H1 (cell line): ENCODE measurements at regions not wholly inside any gene's neighbourhood (a gene's known extent, or its start where the extent isn't known, plus 50 kb on each side); places are given as distances from the start of the nearest gene placed in this dataset.

ENCODE experiments used
- BCL11A ChIP-seq, 2 experiments: IDR thresholded peaks; one replicate each; pipeline ENCODE4 v1.6.1; 2011; ENCODE audit warnings: low read depth in 2 of 2, low read length in 2 of 2, mild to moderate bottlenecking in 2 of 2
- CBX8 ChIP-seq: fragments of 300-800, 300-1000 bp; sonication (generic); IDR thresholded peaks from 2 replicates; pipeline ENCODE4 v1.7.1; 2016; ENCODE audit warnings: low read depth, low read length, borderline replicate concordance
- EP300 ChIP-seq, 2 experiments: IDR thresholded peaks; 1 replicate in 1 of 2; 2 replicates in 1 of 2; pipeline ENCODE4 v1.6.1; 2011 to 2012; ENCODE audit warnings: low read depth in 2 of 2, low read length in 2 of 2, mild to moderate bottlenecking in 2 of 2, borderline replicate concordance in 1 of 2, inconsistent platforms in 1 of 2, moderate library complexity in 1 of 2
- EZH2 ChIP-seq: fragments of 200-600 bp; sonication (generic); IDR thresholded peaks from 2 replicates; pipeline ENCODE4 v1.7.1; 2012; ENCODE audit warnings: low read depth, mild to moderate bottlenecking, moderate library complexity, low read length, inconsistent platforms; ENCODE audit not compliant: severe bottlenecking
- GTF2F1 ChIP-seq: IDR thresholded peaks from 2 replicates; pipeline ENCODE4 v1.6.1; 2012; ENCODE audit warnings: low read depth, low read length, improper control_type of control experiment, borderline replicate concordance
- HDAC2 ChIP-seq, 2 experiments: fragments of 300-600 bp in 1 of 2; sonication (generic) in 1 of 2; IDR thresholded peaks; 2 replicates each; pipeline ENCODE4 v1.6.1; 2011 to 2012; ENCODE audit warnings: low read depth in 2 of 2, low read length in 2 of 2, mild to moderate bottlenecking in 2 of 2, moderate library complexity in 2 of 2, borderline replicate concordance in 1 of 2, inconsistent platforms in 1 of 2
- JUND ChIP-seq: IDR thresholded peaks from 2 replicates; pipeline ENCODE4 v1.6.1; 2011; ENCODE audit warnings: mild to moderate bottlenecking, improper control_type of control experiment, low read length
- POLR2A ChIP-seq, 2 experiments: IDR thresholded peaks; 1 replicate in 1 of 2; 2 replicates in 1 of 2; pipeline ENCODE4 v1.6.1; 2011; ENCODE audit warnings: low read depth in 2 of 2, low read length in 2 of 2, mild to moderate bottlenecking in 2 of 2; ENCODE audit errors: control extremely low read depth in 1 of 2
- RAD21 ChIP-seq, 2 experiments: IDR thresholded peaks in 1 of 2; conservative IDR thresholded peaks in 1 of 2; 2 replicates each; pipeline ENCODE4 v1.6.1; 2011; ENCODE audit warnings: low read depth in 2 of 2, low read length in 2 of 2, improper control_type of control experiment in 1 of 2, inconsistent platforms in 1 of 2, mild to moderate bottlenecking in 1 of 2, moderate library complexity in 1 of 2
- SAP30 ChIP-seq: fragments of 300-600 bp; sonication (generic); IDR thresholded peaks from 2 replicates; pipeline ENCODE4 v1.7.1; 2012; ENCODE audit warnings: low read length, moderate library complexity, mild to moderate bottlenecking, inconsistent platforms; ENCODE audit not compliant: insufficient read depth, insufficient replicate concordance
- TAF1 ChIP-seq: IDR thresholded peaks from 2 replicates; pipeline ENCODE4 v1.6.1; 2011; ENCODE audit warnings: mild to moderate bottlenecking, low read depth, low read length
- TF ChIP-seq, protein P1 (sequence below), 3 experiments: IDR thresholded peaks; 1 replicate in 2 of 3; 2 replicates in 1 of 3; pipeline versions ENCODE4 v1.5.1 to v1.6.1; 2011; ENCODE audit warnings: low read length in 3 of 3, mild to moderate bottlenecking in 3 of 3, inconsistent platforms in 2 of 3, low read depth in 1 of 3, moderate library complexity in 1 of 3; ENCODE audit not compliant: insufficient read depth in 1 of 3; ENCODE audit errors: control extremely low read depth in 1 of 3

DNA sequence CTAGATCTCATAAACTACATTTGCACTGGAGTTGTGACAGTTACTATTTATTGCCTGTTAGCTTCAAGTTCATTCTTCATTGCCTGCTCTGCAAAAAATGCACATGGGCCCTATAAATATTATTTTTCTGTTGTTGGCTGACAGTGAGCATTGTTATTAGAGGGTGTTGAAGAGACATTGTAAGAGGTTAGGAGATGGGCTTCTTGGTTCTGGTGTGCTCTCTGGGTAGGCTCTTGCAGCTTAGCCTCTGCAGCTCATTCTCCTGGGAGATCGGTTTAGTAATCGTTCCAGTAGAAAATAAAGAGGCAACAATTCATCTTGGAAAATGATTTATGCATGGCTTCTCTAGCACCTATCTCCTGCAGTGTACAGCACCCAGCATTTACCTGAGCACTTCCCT lies 113.8 kb upstream of the SCN7A start:
- TF ChIP-seq EP300 (IDR thresholded peaks at IDR 0.05; ENCODE audit: borderline replicate concordance in 1 of 2, low read depth in 2 of 2, low read length in 2 of 2) (no peak), TAF1 (no peak), POLR2A (IDR thresholded peaks at IDR 0.05; ENCODE audit: control extremely low read depth in 1 of 2, low read depth in 2 of 2, low read length in 2 of 2) (no peak), BCL11A (IDR thresholded peaks at IDR 0.05; ENCODE audit: low read depth in 2 of 2, low read length in 2 of 2) (no peak), SAP30 (no peak), CBX8 (no peak), GTF2F1 (no peak), EZH2 (no peak), RAD21 (IDR thresholded peaks at IDR 0.05 in 1 of 2, conservative IDR thresholded peaks at IDR 0.05 in 1 of 2; ENCODE audit: low read depth in 2 of 2, low read length in 2 of 2) (no peak), JUND (no peak), HDAC2 (IDR thresholded peaks at IDR 0.05; ENCODE audit: borderline replicate concordance in 1 of 2, low read depth in 2 of 2, low read length in 2 of 2) (no peak)
- TF ChIP-seq, protein P1, sequence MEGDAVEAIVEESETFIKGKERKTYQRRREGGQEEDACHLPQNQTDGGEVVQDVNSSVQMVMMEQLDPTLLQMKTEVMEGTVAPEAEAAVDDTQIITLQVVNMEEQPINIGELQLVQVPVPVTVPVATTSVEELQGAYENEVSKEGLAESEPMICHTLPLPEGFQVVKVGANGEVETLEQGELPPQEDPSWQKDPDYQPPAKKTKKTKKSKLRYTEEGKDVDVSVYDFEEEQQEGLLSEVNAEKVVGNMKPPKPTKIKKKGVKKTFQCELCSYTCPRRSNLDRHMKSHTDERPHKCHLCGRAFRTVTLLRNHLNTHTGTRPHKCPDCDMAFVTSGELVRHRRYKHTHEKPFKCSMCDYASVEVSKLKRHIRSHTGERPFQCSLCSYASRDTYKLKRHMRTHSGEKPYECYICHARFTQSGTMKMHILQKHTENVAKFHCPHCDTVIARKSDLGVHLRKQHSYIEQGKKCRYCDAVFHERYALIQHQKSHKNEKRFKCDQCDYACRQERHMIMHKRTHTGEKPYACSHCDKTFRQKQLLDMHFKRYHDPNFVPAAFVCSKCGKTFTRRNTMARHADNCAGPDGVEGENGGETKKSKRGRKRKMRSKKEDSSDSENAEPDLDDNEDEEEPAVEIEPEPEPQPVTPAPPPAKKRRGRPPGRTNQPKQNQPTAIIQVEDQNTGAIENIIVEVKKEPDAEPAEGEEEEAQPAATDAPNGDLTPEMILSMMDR (IDR thresholded peaks at IDR 0.05; ENCODE audit: control extremely low read depth in 1 of 3, insufficient read depth in 1 of 3, low read depth in 1 of 3, low read length in 3 of 3), result no peak
